Colonic mucosa (tissue), 4 donors: ENCODE measurements at regions not wholly inside any gene's neighbourhood (a gene's known extent, or its start where the extent isn't known, plus 50 kb on each side); places are given as distances from the start of the nearest gene placed in this dataset.

Experiments
- DNase-seq: peaks from one replicate; pipeline ENCODE4 v3.0.0-alpha.2; 2020
- H3K27ac ChIP-seq: fragments of 200-600 bp; one replicate; pipeline ENCODE4 v1.8.0; 2021
- H3K27me3 ChIP-seq: fragments of 200-600 bp; one replicate; pipeline ENCODE4 v1.8.0; 2021
- H3K36me3 ChIP-seq: fragments of 200-600 bp; one replicate; pipeline ENCODE4 v1.8.0; 2021
- H3K4me1 ChIP-seq: fragments of 200-600 bp; one replicate; pipeline ENCODE4 v1.8.0; 2021; ENCODE audit warnings: mild to moderate bottlenecking
- H3K4me3 ChIP-seq: fragments of 200-600 bp; one replicate; pipeline ENCODE4 v1.8.0; 2021
- H3K9ac ChIP-seq, 2 donors: one replicate each; pipeline ENCODE4 v1.7.0; 2013; ENCODE audit warnings: control low read depth in 2 of 2, low read depth in 2 of 2, low read length in 2 of 2
- H3K9me3 ChIP-seq: fragments of 200-600 bp; one replicate; pipeline ENCODE4 v1.8.0; 2021
- CTCF ChIP-seq: fragments of 200-600 bp; IDR thresholded peaks from one replicate; pipeline ENCODE4 v1.8.0; 2022; ENCODE audit warnings: antibody characterized with exemption, mild to moderate bottlenecking
- intact Hi-C: fragments of 100-400 bp; cut with DNase I; formaldehyde crosslinking; loops from one replicate; pipeline ENCODE4 v1.14.1; 2022
- donor health status: healthy.
- donor health status: DM: no; HTN: no; CAD: no.
- donor health status: DM: no; HTN: no; CAD: no.

DNA sequence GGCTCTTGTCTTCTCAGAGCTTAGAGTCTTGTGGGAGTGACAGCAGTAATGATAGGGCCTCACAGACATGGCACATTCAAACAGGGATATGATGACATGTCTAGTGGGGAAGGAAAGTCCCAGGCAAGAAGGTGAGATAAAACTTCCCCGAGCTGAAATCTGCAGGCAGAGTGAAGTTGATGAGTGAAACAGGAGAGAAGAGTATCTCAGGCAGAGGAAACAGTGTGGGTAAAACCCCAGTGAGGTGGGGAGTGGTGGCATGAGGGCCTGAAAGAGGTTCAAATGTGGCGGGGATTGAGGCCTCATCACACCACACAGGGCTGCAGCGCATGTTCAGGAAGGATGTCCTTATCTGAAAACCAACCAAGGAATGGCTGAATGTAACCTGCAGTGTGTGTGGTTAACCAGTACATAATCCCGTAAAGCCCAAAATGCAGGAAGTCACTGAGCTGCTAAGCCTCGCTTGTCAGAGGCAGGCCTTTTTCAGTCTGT, 153.8 kb upstream of the E2F8 start:
- Histone ChIP-seq H3K36me3 (no peaks in the 10 kb centered on the region), H3K4me3 (no peak overlapping the region), H3K4me1 (no peaks in the 10 kb centered on the region), H3K27me3 (no peaks in the 10 kb centered on the region), H3K9ac (no peak overlapping the region), H3K27ac (no peak overlapping the region), H3K9me3 (no peaks in the 10 kb centered on the region)
- TF ChIP-seq CTCF: no peak
- intact Hi-C loops: no loop called here
- DNase-seq: no peak

DNA sequence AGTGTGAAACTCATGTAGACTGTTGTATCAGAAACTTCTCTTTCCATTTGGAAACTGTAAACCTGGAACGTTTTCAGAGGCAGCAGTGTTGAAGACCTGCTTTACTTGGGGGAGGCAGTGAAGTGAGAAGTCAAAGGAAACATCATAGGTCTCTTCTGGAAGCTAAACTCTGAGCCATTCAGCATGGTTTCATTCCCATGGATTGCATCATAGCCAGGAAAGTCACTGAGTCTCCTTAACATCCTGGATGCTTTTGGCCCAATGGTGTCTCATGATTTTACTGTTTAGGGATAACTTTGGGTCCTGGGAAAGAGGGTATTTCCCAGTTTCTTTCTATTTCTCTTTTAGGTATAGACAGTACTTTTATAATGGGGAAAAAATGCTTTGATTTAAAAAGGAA, 153.2 kb upstream of the E2F8 start:
- Histone ChIP-seq H3K4me3 (no peak overlapping the region), H3K9me3 (no peaks in the 10 kb centered on the region), H3K36me3 (no peaks in the 10 kb centered on the region), H3K27ac (no peak overlapping the region), H3K4me1 (no peaks in the 10 kb centered on the region), H3K27me3 (no peaks in the 10 kb centered on the region), H3K9ac (no peak overlapping the region)
- intact Hi-C loops: no loop called here
- no peak for TF ChIP-seq CTCF
- DNase-seq: no peak

GRCh38 chr11:19392847-19393518, 152.2 kb upstream of the E2F8 start:
- Histone ChIP-seq H3K9me3 (no peaks in the 10 kb centered on the region), H3K4me3 (no peak overlapping the region), H3K4me1 (no peaks in the 10 kb centered on the region), H3K27ac (no peak overlapping the region), H3K9ac (no peak overlapping the region), H3K27me3 (no peaks in the 10 kb centered on the region), H3K36me3 (no peaks in the 10 kb centered on the region)
- intact Hi-C loops: no loop called here
- no peak for DNase-seq
- TF ChIP-seq CTCF: no peak

DNA sequence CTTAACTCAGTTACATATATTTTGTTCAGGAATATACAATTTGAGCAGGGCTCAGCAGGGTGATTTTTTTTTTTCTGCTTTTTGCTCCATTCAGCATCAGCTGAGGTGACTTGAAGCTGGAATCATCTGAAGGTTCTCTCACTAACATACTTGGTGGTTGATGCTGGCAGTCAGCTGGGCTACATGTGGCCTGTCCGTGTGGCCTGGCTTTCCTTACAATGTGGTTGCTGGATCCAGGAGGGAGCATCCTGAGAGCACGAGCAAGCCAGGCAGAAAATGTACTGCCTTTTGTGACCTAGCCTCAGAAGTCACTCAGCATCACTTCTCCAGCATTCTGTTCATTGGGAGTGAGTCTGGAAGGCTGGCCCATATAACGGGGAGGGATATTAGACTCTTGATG, 151.6 kb upstream of the E2F8 start:
- Histone ChIP-seq H3K9me3 (no peaks in the 10 kb centered on the region), H3K36me3 (no peaks in the 10 kb centered on the region), H3K9ac (no peak overlapping the region), H3K4me1 (no peaks in the 10 kb centered on the region), H3K27ac (no peak overlapping the region), H3K4me3 (no peak overlapping the region), H3K27me3 (no peaks in the 10 kb centered on the region)
- TF ChIP-seq CTCF: no peak
- intact Hi-C loops: no loop called here
- DNase-seq: no peak

DNA sequence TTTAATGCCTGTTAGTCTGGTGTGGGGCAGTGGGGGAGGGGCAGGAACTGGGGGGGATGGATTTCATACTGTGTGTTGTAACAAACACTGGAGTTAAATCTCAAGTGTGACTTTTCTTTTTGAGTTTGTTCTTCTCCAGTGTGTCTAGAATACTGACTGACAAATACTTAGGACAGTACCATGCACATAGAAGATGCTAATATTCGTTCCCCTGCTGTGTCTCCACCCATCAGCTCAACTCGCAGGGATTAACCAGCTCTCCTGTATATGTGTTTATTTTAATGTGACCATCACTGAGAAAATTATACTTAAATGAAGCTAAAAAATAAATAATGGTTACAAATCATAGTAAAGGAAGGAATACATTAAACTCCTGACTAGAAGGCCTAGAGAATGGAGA, 150.9 kb upstream of the E2F8 start:
- H3K4me3 ChIP-seq: no peak overlapping the region
- no peaks in the 10 kb centered on the region for H3K27me3 ChIP-seq
- no peak for TF ChIP-seq CTCF
- H3K9ac ChIP-seq: no peak overlapping the region
- intact Hi-C loops: no loop called here
- H3K9me3 ChIP-seq: no peaks in the 10 kb centered on the region
- no peaks in the 10 kb centered on the region for H3K4me1 ChIP-seq
- no peak for DNase-seq
- H3K27ac ChIP-seq: no peak overlapping the region
- H3K36me3 ChIP-seq: no peaks in the 10 kb centered on the region
